PC-3 (cell line): ENCODE measurements at regions not wholly inside any gene's neighbourhood (a gene's known extent, or its start where the extent isn't known, plus 50 kb on each side); places are given as distances from the start of the nearest gene placed in this dataset.
A peak's percentile ranks its signal among the peaks of the same experiment; 100 is the strongest.

Experiments used
- ATAC-seq: fragments of 200-7000 bp; cut with Tn5 transposase; 2 replicates; pipeline ENCODE4 v1.9.1; 2020; ENCODE audit warnings: mild to moderate bottlenecking, moderate library complexity
- BruUV-seq: library from RNA; stranded (reverse); fragments of 400-500 nt; replicated peaks from 2 replicates; lab custom pipeline; 2021; lab: Mats Ljungman, UMichigan
- CTCF ChIA-PET: fragments of 300-600 bp; sonication (Branson Sonifier 250); formaldehyde crosslinking; loops from one replicate; lab custom pipeline; 2022; ENCODE audit warnings: antibody characterized with exemption; lab: Charles Lee
- POLR2A ChIA-PET: fragments of 300-600 bp; sonication (Branson Sonifier 250); formaldehyde crosslinking; loops from one replicate; lab custom pipeline; 2022; ENCODE audit warnings: antibody characterized with exemption; ENCODE audit not compliant: unreplicated experiment; lab: Charles Lee
- DNase-seq: peaks from one replicate; pipeline ENCODE4 v3.0.0-alpha.2; 2015
- H2AFZ ChIP-seq: fragments of 300-600 bp; sonication (generic); 2 replicates; pipeline ENCODE4 v1.6.0; 2016; ENCODE audit warnings: antibody characterized with exemption, low read length
- H3F3A ChIP-seq: fragments of 300-600 bp; sonication (generic); one replicate; pipeline ENCODE4 v1.6.0; 2017; ENCODE audit warnings: antibody characterized with exemption, low read length, control low read depth, mild to moderate bottlenecking; ENCODE audit not compliant: unreplicated experiment
- H3K27ac ChIP-seq: fragments of 300-600 bp; sonication (generic); 2 replicates; pipeline ENCODE4 v1.5.1; 2016; ENCODE audit warnings: mild to moderate bottlenecking, low read length
- H3K27me3 ChIP-seq: fragments of 300-600 bp; sonication (generic); 2 replicates; pipeline ENCODE4 v1.6.1; 2016; ENCODE audit warnings: low read length, mixed read lengths
- H3K36me3 ChIP-seq: fragments of 300-600 bp; sonication (generic); 2 replicates; pipeline ENCODE4 v1.6.1; 2016; ENCODE audit warnings: low read depth, mixed run types, low read length, mixed read lengths
- H3K4me1 ChIP-seq: fragments of 300-600 bp; sonication (generic); 2 replicates; pipeline ENCODE4 v1.5.1; 2016; ENCODE audit warnings: low read length; ENCODE audit not compliant: insufficient read depth
- H3K4me2 ChIP-seq: fragments of 300-600 bp; sonication (generic); 2 replicates; pipeline ENCODE4 v1.6.0; 2016; ENCODE audit warnings: low read length
- H3K4me3 ChIP-seq: fragments of 300-600 bp; sonication (generic); 2 replicates; pipeline ENCODE4 v1.5.1; 2016; ENCODE audit warnings: mild to moderate bottlenecking, low read length, mixed read lengths
- H3K79me2 ChIP-seq: fragments of 300-600 bp; sonication (generic); 2 replicates; pipeline ENCODE4 v1.6.1; 2017; ENCODE audit warnings: low read length, mixed read lengths
- H3K9ac ChIP-seq: fragments of 300-600 bp; sonication (generic); 2 replicates; pipeline ENCODE4 v1.6.0; 2016; ENCODE audit warnings: mild to moderate bottlenecking, low read length
- H3K9me2 ChIP-seq: fragments of 300-600 bp; sonication (generic); replicated peaks from 2 replicates; pipeline ENCODE4 v1.6.1; 2016; ENCODE audit warnings: mixed run types, low read length, mixed read lengths
- H3K9me3 ChIP-seq: fragments of 300-600 bp; sonication (generic); 2 replicates; pipeline ENCODE4 v1.6.1; 2016; ENCODE audit warnings: low read length, mixed read lengths
- H4K20me1 ChIP-seq: fragments of 300-600 bp; sonication (generic); 2 replicates; pipeline ENCODE4 v1.6.1; 2016; ENCODE audit warnings: low read length, mixed read lengths
- EZH2 ChIP-seq: fragments of 300-600 bp; sonication (generic); IDR thresholded peaks from one replicate; pipeline ENCODE4 v1.6.1; 2017; ENCODE audit warnings: antibody characterized with exemption, mild to moderate bottlenecking, low read length; ENCODE audit not compliant: unreplicated experiment
- EZH2phosphoT487 ChIP-seq: fragments of 300-600 bp; sonication (generic); IDR thresholded peaks from 2 replicates; pipeline ENCODE4 v1.6.1; 2018; ENCODE audit warnings: mild to moderate bottlenecking, antibody characterized with exemption, low read length, borderline replicate concordance
- intact Hi-C: fragments of 100-400 bp; cut with micrococcal nuclease; formaldehyde crosslinking; loops from 2 replicates; pipeline ENCODE4 v1.9.0; 2023
- TF ChIP-seq, protein P1 (sequence below): fragments of 300-600 bp; sonication (generic); conservative IDR thresholded peaks from 2 replicates; pipeline ENCODE4 v1.5.1; 2017; ENCODE audit warnings: antibody characterized with exemption, low read depth, mild to moderate bottlenecking, low read length

DNA sequence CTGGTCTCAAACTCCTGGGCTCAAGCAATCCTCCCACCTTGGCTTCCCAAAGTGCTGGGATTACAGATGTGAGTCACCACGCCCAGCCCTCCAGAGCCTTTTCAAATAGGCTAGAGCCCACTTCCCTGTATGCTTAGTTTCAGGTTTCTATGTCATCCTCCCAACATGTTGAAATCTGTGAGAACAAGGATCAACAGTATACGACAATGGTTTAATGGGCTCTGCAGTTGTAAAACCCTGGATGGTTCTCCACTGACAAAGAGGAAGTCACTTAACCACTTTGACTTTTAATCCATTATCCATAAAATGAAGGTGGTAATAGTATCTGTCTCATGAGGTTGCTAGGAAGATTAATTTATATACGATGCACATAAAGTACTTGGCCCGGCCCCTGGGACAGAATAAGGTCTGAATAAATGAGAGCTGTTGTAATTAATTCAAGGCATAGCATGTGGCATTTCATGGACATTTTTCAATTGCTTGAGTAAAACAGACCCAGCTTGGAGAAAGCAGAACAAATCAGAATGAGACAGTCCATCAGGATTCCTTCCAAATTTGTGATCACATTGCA is 113.9 kb upstream of the ZNF648 start:
- ChIA-PET POLR2A (no interaction called here), CTCF (no interaction called here)
- intact Hi-C loops, result no loop called here
- DNase-seq (peak; percentile 90), ATAC-seq (peak; percentile 97)
- Histone ChIP-seq H2AFZ (no peak overlapping the region), H4K20me1 (no peaks in the 10 kb centered on the region), H3K9me2 (no peaks in the 10 kb centered on the region), H3F3A (no peaks in the 10 kb centered on the region), H3K4me2 (peak overlapping the region; percentile 73), H3K4me3 (peak overlapping the region; percentile 6; the same call in 1 of the 2 replicates), H3K9me3 (no peaks in the 10 kb centered on the region), H3K27ac (peak overlapping the region; percentile 96), H3K27me3 (no peaks in the 10 kb centered on the region), H3K4me1 (peaks cover 27% of the 10 kb centered on the region), H3K9ac (peak overlapping the region; percentile 63), H3K36me3 (no peaks in the 10 kb centered on the region), H3K79me2 (no peaks in the 10 kb centered on the region)
- TF ChIP-seq EZH2, result no peak
- TF ChIP-seq, protein P1, sequence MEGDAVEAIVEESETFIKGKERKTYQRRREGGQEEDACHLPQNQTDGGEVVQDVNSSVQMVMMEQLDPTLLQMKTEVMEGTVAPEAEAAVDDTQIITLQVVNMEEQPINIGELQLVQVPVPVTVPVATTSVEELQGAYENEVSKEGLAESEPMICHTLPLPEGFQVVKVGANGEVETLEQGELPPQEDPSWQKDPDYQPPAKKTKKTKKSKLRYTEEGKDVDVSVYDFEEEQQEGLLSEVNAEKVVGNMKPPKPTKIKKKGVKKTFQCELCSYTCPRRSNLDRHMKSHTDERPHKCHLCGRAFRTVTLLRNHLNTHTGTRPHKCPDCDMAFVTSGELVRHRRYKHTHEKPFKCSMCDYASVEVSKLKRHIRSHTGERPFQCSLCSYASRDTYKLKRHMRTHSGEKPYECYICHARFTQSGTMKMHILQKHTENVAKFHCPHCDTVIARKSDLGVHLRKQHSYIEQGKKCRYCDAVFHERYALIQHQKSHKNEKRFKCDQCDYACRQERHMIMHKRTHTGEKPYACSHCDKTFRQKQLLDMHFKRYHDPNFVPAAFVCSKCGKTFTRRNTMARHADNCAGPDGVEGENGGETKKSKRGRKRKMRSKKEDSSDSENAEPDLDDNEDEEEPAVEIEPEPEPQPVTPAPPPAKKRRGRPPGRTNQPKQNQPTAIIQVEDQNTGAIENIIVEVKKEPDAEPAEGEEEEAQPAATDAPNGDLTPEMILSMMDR, result no peak
- TF ChIP-seq EZH2phosphoT487, result no peak
- BruUV-seq, result no TSS peak

DNA sequence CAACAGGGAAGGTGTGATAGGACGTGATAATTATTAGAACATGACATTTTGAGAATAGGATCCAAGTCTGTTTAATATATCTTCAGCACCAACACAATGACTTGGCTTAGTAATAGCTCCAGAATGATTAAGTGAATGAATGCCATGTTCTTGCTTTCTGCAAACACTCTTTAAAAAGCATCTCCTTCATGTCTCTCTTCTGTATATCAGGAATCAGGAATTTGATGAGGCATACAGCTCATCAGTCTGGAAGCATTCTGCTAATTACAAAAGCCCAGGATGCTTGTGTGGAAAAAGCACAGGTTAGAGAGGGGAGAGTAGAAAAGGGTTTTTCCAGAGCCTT is 113.0 kb upstream of the ZNF648 start:
- Histone ChIP-seq H3K4me1 (peaks cover 23% of the 10 kb centered on the region), H3K79me2 (no peaks in the 10 kb centered on the region), H3K4me3 (no peak overlapping the region), H3K36me3 (no peaks in the 10 kb centered on the region), H3K9me2 (no peaks in the 10 kb centered on the region), H3K27ac (peak overlapping the region; percentile 96), H3K27me3 (no peaks in the 10 kb centered on the region), H3F3A (no peaks in the 10 kb centered on the region), H3K9ac (peak overlapping the region; percentile 49; the same call in 1 of the 2 replicates), H2AFZ (no peak overlapping the region), H3K4me2 (no peak overlapping the region), H4K20me1 (no peaks in the 10 kb centered on the region), H3K9me3 (no peaks in the 10 kb centered on the region)
- ATAC-seq (no peak), DNase-seq (no peak)
- POLR2A ChIA-PET, result no interaction called here
- TF ChIP-seq, protein P1, result no peak
- no peak for TF ChIP-seq EZH2
- no peak for TF ChIP-seq EZH2phosphoT487
- intact Hi-C loops, result no loop called here
- CTCF ChIA-PET, result no interaction called here
- no TSS peak for BruUV-seq

DNA sequence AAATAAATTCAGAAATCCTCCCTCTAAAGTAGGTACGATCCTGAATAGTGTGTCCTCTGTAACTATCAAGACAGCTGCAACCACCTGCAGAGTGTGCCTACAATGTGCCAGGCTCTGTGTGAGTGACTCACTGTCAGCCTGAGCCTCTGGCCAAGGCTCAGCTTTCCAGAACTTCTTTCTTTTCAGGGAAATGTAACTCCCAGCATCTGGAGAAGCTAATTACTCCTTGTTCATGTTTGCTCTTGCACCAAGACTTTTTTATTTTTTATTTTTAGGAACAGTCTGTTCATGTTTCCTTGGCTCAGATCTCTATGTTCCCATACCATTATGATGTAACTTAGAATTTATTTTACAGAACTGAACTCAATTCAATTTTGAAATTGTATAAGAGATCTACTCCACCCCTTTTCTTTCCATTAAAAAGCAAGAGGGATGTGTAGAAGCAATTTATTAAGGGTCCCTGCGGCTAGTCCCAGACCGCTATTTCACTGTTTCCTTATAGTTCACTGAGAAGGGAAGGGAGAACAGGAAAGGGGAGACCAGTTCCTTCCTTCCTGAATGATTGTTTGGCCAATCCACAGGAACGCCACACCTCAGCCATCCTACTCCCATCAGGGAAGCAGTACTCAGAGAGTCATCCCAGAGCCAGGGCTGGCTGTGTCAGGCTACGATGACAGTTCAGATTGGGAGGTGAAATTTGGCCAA is 112.4 kb upstream of the ZNF648 start:
- Histone ChIP-seq H2AFZ (no peak overlapping the region), H3K9me2 (no peaks in the 10 kb centered on the region), H3K9ac (no peak overlapping the region), H3K27ac (no peak overlapping the region), H4K20me1 (no peaks in the 10 kb centered on the region), H3K9me3 (no peaks in the 10 kb centered on the region), H3F3A (no peaks in the 10 kb centered on the region), H3K27me3 (no peaks in the 10 kb centered on the region), H3K36me3 (no peaks in the 10 kb centered on the region), H3K79me2 (no peaks in the 10 kb centered on the region), H3K4me2 (no peak overlapping the region), H3K4me1 (peaks cover 23% of the 10 kb centered on the region), H3K4me3 (no peak overlapping the region)
- ChIA-PET POLR2A (no interaction called here), CTCF (no interaction called here)
- DNase-seq (no peak), ATAC-seq (no peak)
- no TSS peak for BruUV-seq
- intact Hi-C loops, result no loop called here
- TF ChIP-seq EZH2phosphoT487, result no peak
- TF ChIP-seq EZH2, result no peak
- TF ChIP-seq, protein P1, result no peak
